GM21515 (cell line): ENCODE measurements at regions not wholly inside any gene's neighbourhood (a gene's known extent, or its start where the extent isn't known, plus 50 kb on each side); places are given as distances from the start of the nearest gene placed in this dataset.

Experiments used
- ATAC-seq: cut with Tn5 transposase; IDR thresholded peaks from one replicate; pipeline ENCODE4 v1.9.1; 2021; ENCODE audit not compliant: unreplicated experiment

DNA sequence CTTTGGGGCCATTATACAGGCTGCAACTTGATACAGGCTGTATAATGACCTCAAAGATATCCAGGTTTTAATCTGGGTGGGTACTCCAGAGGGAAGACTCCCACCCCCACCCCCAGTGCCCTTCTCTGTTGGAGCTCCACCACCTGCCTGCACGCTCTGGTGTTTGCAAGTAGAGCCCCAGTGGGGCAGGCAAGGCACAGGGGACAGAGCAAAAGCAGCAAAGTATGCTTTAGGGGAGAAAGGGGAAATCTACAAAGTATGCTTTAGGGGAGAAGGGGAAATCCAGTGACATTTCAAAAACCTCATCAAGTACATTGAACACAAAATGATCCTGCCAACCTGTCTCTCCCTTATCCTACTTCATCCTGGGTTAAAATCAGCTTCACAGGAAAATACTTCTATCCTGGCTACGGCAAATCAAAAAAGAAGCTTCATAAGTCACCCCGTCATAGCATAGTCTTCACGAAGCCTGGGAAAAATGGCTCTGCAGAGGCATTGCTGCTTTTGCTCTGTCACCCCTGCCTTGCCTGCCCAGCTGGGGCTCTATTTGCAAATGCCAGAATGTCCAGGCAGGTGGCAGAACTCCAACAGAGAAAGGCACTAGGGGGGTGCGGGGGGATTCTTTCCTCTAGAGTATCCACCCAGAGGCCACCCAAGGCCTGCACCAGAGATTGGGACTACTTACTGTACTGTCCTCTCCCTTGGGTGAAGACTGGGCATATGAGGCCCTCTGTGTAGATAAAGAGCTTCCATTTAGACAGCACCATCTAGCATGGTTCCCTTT is 60.9 kb upstream of the ATP11B start:
- ATAC-seq: no peak

DNA sequence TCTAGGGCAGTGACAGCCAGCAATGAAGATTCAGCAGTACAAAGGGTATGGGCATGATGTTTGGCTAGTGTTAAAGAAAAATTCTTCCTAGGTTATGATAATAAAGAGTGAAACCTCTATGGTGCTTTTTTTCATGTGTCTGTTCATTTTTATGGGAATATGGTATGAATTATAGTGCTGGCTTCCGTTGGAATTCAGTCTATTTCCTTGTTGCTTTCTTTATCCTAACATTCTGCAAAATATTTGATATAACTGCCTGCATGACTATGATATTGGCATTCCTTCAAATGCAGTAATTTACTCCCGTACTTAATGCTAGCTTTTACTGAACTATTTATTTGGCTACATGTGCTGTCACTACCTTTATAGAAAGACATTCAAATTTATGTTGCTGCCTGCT is 57.6 kb upstream of the ATP11B start:
- no peak for ATAC-seq

- ATAC-seq: no peak
Measured at GRCh38 chr3:182737825-182738224, 55.5 kb upstream of the ATP11B start.

- ATAC-seq: no peak
Measured at GRCh38 chr3:182738583-182739411, 54.5 kb upstream of the ATP11B start.

- ATAC-seq: no peak
Measured at GRCh38 chr3:182739619-182740018, 53.7 kb upstream of the ATP11B start.

DNA sequence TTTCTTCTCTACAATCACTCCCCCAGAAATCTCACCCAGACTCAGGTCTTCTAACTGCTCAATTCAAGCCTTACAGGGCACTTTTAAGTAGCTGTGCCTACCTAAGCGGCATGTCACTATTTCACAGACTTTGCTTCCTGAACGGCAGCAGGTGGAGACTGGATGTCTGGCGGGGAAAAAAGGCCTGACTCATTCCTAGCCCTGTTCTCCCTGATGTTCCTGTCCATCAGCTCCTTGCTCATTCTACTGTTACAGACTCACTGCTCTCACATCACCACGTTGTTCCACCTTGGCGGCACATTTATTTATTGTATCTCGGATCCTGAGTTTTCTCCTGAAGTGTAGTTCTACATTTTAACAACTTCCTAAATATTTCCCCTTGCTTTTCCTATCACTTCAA is 52.6 kb upstream of the ATP11B start:
- no peak for ATAC-seq

- ATAC-seq: no peak
Measured at GRCh38 chr3:182741214-182741613, 52.1 kb upstream of the ATP11B start.
